GM23338 (cell line): ENCODE measurements at regions not wholly inside any gene's neighbourhood (a gene's known extent, or its start where the extent isn't known, plus 50 kb on each side); places are given as distances from the start of the nearest gene placed in this dataset.

Experiments used
- ATAC-seq: fragments of 200-7000 bp; cut with Tn5 transposase; 3 replicates; pipeline ENCODE4 v1.9.1; 2020
- DNase-seq: peaks from one replicate; pipeline ENCODE4 v3.0.0-alpha.2; 2015; ENCODE audit warnings: low spot score
- H2AFZ ChIP-seq: fragments of 200-600 bp; sonication (generic); 2 replicates; pipeline ENCODE4 v1.8.0; 2016; ENCODE audit warnings: antibody characterized with exemption, mild to moderate bottlenecking, moderate library complexity
- H3F3A ChIP-seq: fragments of 200-600 bp; sonication (generic); replicated peaks from 2 replicates; pipeline ENCODE4 v1.8.0; 2017; ENCODE audit warnings: antibody characterized with exemption, mixed run types, low read depth
- H3K27ac ChIP-seq: fragments of 200-600 bp; sonication (generic); 2 replicates; pipeline ENCODE4 v1.6.1; 2016; ENCODE audit warnings: low read depth
- H3K27me3 ChIP-seq: fragments of 200-600 bp; sonication (generic); 2 replicates; pipeline ENCODE4 v1.8.0; 2016; ENCODE audit warnings: mild to moderate bottlenecking, mixed run types, moderate library complexity; ENCODE audit not compliant: insufficient read depth
- H3K36me3 ChIP-seq: fragments of 200-600 bp; sonication (generic); 2 replicates; pipeline ENCODE4 v1.8.0; 2016; ENCODE audit warnings: mild to moderate bottlenecking; ENCODE audit not compliant: insufficient read depth
- H3K4me1 ChIP-seq: fragments of 200-600 bp; sonication (generic); 2 replicates; pipeline ENCODE4 v1.8.0; 2016; ENCODE audit warnings: mild to moderate bottlenecking, moderate library complexity; ENCODE audit not compliant: insufficient read depth
- H3K4me2 ChIP-seq: fragments of 200-600 bp; sonication (generic); 2 replicates; pipeline ENCODE4 v1.7.1; 2017; ENCODE audit warnings: mixed run types
- H3K4me3 ChIP-seq: fragments of 200-600 bp; sonication (generic); 2 replicates; pipeline ENCODE4 v1.6.1; 2016; ENCODE audit warnings: mixed run types
- H3K79me2 ChIP-seq: fragments of 200-600 bp; sonication (generic); replicated peaks from 2 replicates; pipeline ENCODE4 v1.8.0; 2017; ENCODE audit warnings: mild to moderate bottlenecking; ENCODE audit not compliant: insufficient read depth
- H3K9me2 ChIP-seq: fragments of 200-600 bp; sonication (generic); 2 replicates; pipeline ENCODE4 v1.8.0; 2017; ENCODE audit not compliant: insufficient read depth
- H4K20me1 ChIP-seq: fragments of 200-600 bp; sonication (generic); replicated peaks from 2 replicates; pipeline ENCODE4 v1.8.0; 2017; ENCODE audit warnings: mild to moderate bottlenecking; ENCODE audit not compliant: insufficient read depth
- H3K27ac Mint-ChIP-seq: 2 replicates; pipeline ENCODE4 v1.8.0; 2020; ENCODE audit warnings: inconsistent platforms, mild to moderate bottlenecking, moderate library complexity, mixed read lengths
- H3K27me3 Mint-ChIP-seq: 3 replicates; pipeline ENCODE4 v1.8.0; 2022; ENCODE audit warnings: low read depth, mild to moderate bottlenecking, moderate library complexity, mixed read lengths, inconsistent platforms; ENCODE audit not compliant: insufficient read depth, poor library complexity
- H3K36me3 Mint-ChIP-seq: 3 replicates; pipeline ENCODE4 v1.8.0; 2021; ENCODE audit warnings: low read depth, mild to moderate bottlenecking, inconsistent platforms, moderate library complexity, mixed read lengths
- H3K4me1 Mint-ChIP-seq: 3 replicates; pipeline ENCODE4 v1.8.0; 2020; ENCODE audit warnings: mild to moderate bottlenecking, inconsistent platforms, mixed read lengths
- H3K4me3 Mint-ChIP-seq: 3 replicates; pipeline ENCODE4 v1.8.0; 2021; ENCODE audit warnings: moderate library complexity, mild to moderate bottlenecking, inconsistent platforms, mixed read lengths
- H3K9me3 Mint-ChIP-seq: 3 replicates; pipeline ENCODE4 v1.8.0; 2020; ENCODE audit warnings: moderate library complexity, mild to moderate bottlenecking, inconsistent platforms, mixed read lengths
- CREB1 ChIP-seq: fragments of 250-450 bp; sonication (Bioruptor Pico); IDR thresholded peaks from 2 replicates; pipeline ENCODE4 v1.5.0; 2020; ENCODE audit warnings: low read depth, mild to moderate bottlenecking, moderate library complexity
- ETS1 ChIP-seq: IDR thresholded peaks from 2 replicates; pipeline ENCODE4 v1.6.1; 2016; ENCODE audit warnings: antibody characterized with exemption
- EZH2 ChIP-seq: fragments of 200-600 bp; sonication (generic); IDR thresholded peaks from one replicate; pipeline ENCODE4 v1.8.0; 2017; ENCODE audit warnings: antibody characterized with exemption, mild to moderate bottlenecking, low read depth; ENCODE audit not compliant: unreplicated experiment
- EZH2phosphoT487 ChIP-seq: fragments of 200-600 bp; sonication (generic); IDR thresholded peaks from one replicate; pipeline ENCODE4 v1.8.1; 2018; ENCODE audit warnings: antibody characterized with exemption; ENCODE audit not compliant: unreplicated experiment
- JUNB ChIP-seq: IDR thresholded peaks from one replicate; pipeline ENCODE4 v1.6.1; 2016; ENCODE audit warnings: antibody characterized with exemption; ENCODE audit not compliant: unreplicated experiment
- NANOG ChIP-seq: IDR thresholded peaks from 2 replicates; pipeline ENCODE4 v1.6.1; 2016; ENCODE audit warnings: antibody characterized with exemption, borderline replicate concordance
- POLR2AphosphoS5 ChIP-seq: IDR thresholded peaks from 2 replicates; pipeline ENCODE4 v1.6.1; 2016; ENCODE audit warnings: antibody characterized with exemption, low read depth
- STAT1 ChIP-seq: IDR thresholded peaks from one replicate; pipeline ENCODE4 v1.6.1; 2016; ENCODE audit warnings: antibody characterized with exemption; ENCODE audit not compliant: unreplicated experiment
- ZNF114 ChIP-seq: fragments of 250-450 bp; sonication (Bioruptor Pico); IDR thresholded peaks from 2 replicates; pipeline ENCODE4 v1.5.0; 2020; ENCODE audit warnings: mild to moderate bottlenecking, moderate library complexity
- ZNF331 ChIP-seq: fragments of 250-450 bp; sonication (Bioruptor Pico); IDR thresholded peaks from 2 replicates; pipeline ENCODE4 v1.5.0; 2020; ENCODE audit warnings: low read depth, mild to moderate bottlenecking, moderate library complexity
- ZNF462 ChIP-seq: fragments of 250-450 bp; sonication (Bioruptor Pico); IDR thresholded peaks from 2 replicates; pipeline ENCODE4 v1.5.0; 2020; ENCODE audit warnings: mild to moderate bottlenecking, moderate library complexity
- TF ChIP-seq, protein P1 (sequence below), 2 experiments: fragments of 200-600 bp in 1 of 2; sonication (generic) in 1 of 2; conservative IDR thresholded peaks; 2 replicates each; pipeline versions ENCODE4 v1.5.1 to v1.6.1; 2016 to 2017; ENCODE audit warnings: antibody characterized with exemption in 2 of 2, low read depth in 2 of 2, mild to moderate bottlenecking in 2 of 2, moderate library complexity in 1 of 2
- TF ChIP-seq, protein P2 (sequence below): IDR thresholded peaks from one replicate; pipeline ENCODE4 v1.6.1; 2018; ENCODE audit warnings: antibody characterized with exemption; ENCODE audit not compliant: unreplicated experiment

DNA sequence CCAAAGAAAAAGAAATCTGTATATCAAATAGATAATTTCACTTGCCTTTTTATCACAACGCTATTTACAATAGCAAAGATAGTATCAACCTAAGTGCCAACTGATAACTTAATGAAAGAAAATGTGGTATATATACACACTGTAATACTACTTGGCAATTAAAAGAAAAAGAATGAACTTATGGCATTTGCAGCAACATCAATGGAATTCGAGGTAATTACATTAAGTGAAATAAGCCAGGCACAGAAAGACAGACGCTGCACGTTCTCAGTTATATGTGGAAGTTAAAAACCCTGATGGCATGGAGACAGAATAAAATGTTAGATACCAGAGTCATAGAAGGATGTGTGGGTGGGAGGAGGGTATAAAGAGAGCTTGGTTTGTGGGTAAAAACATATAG, 1260.5 kb upstream of the PCDH9 start:
- no peaks in the 10 kb centered on the region for H3K36me3 ChIP-seq
- no peak overlapping the region for H3K27ac ChIP-seq
- H3K4me3 Mint-ChIP-seq: no peak overlapping the region
- H3F3A ChIP-seq: no peaks in the 10 kb centered on the region
- H3K9me2 ChIP-seq: peaks cover 3% of the 10 kb centered on the region; the same call in 1 of the 2 replicates
- H2AFZ ChIP-seq: no peak overlapping the region
- no peak overlapping the region for H3K4me2 ChIP-seq
- no peak overlapping the region for H3K27ac Mint-ChIP-seq
- H3K27me3 ChIP-seq: no peaks in the 10 kb centered on the region
- no peak overlapping the region for H3K4me3 ChIP-seq
- ATAC-seq: no peak
- TF ChIP-seq EZH2phosphoT487 (no peak), ZNF114 (CRISPR knock-in tag) (no peak), STAT1 (no peak), JUNB (no peak), NANOG (no peak), ZNF331 (CRISPR knock-in tag) (no peak), CREB1 (no peak), POLR2AphosphoS5 (no peak), ZNF462 (CRISPR knock-in tag) (no peak), EZH2 (no peak), ETS1 (no peak)
- TF ChIP-seq, protein P1, sequence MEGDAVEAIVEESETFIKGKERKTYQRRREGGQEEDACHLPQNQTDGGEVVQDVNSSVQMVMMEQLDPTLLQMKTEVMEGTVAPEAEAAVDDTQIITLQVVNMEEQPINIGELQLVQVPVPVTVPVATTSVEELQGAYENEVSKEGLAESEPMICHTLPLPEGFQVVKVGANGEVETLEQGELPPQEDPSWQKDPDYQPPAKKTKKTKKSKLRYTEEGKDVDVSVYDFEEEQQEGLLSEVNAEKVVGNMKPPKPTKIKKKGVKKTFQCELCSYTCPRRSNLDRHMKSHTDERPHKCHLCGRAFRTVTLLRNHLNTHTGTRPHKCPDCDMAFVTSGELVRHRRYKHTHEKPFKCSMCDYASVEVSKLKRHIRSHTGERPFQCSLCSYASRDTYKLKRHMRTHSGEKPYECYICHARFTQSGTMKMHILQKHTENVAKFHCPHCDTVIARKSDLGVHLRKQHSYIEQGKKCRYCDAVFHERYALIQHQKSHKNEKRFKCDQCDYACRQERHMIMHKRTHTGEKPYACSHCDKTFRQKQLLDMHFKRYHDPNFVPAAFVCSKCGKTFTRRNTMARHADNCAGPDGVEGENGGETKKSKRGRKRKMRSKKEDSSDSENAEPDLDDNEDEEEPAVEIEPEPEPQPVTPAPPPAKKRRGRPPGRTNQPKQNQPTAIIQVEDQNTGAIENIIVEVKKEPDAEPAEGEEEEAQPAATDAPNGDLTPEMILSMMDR (conservative IDR thresholded peaks at IDR 0.05; ENCODE audit: low read depth in 2 of 2): no peak
- TF ChIP-seq, protein P2, sequence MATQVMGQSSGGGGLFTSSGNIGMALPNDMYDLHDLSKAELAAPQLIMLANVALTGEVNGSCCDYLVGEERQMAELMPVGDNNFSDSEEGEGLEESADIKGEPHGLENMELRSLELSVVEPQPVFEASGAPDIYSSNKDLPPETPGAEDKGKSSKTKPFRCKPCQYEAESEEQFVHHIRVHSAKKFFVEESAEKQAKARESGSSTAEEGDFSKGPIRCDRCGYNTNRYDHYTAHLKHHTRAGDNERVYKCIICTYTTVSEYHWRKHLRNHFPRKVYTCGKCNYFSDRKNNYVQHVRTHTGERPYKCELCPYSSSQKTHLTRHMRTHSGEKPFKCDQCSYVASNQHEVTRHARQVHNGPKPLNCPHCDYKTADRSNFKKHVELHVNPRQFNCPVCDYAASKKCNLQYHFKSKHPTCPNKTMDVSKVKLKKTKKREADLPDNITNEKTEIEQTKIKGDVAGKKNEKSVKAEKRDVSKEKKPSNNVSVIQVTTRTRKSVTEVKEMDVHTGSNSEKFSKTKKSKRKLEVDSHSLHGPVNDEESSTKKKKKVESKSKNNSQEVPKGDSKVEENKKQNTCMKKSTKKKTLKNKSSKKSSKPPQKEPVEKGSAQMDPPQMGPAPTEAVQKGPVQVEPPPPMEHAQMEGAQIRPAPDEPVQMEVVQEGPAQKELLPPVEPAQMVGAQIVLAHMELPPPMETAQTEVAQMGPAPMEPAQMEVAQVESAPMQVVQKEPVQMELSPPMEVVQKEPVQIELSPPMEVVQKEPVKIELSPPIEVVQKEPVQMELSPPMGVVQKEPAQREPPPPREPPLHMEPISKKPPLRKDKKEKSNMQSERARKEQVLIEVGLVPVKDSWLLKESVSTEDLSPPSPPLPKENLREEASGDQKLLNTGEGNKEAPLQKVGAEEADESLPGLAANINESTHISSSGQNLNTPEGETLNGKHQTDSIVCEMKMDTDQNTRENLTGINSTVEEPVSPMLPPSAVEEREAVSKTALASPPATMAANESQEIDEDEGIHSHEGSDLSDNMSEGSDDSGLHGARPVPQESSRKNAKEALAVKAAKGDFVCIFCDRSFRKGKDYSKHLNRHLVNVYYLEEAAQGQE: no peak
- no peaks in the 10 kb centered on the region for H3K36me3 Mint-ChIP-seq
- no peaks in the 10 kb centered on the region for H4K20me1 ChIP-seq
- H3K4me1 Mint-ChIP-seq: no peaks in the 10 kb centered on the region
- no peaks in the 10 kb centered on the region for H3K4me1 ChIP-seq
- no peaks in the 10 kb centered on the region for H3K9me3 Mint-ChIP-seq
- H3K27me3 Mint-ChIP-seq: no peaks in the 10 kb centered on the region
- no peaks in the 10 kb centered on the region for H3K79me2 ChIP-seq
- DNase-seq: no peak
